HG02588 (cell line): ENCODE measurements at regions not wholly inside any gene's neighbourhood (a gene's known extent, or its start where the extent isn't known, plus 50 kb on each side); places are given as distances from the start of the nearest gene placed in this dataset.
"Not testable (repeated sequence)": the region's sequence is repeated elsewhere in the genome, so short reads cannot be mapped to it uniquely, and the experiment has no call there.

Source experiments
- ATAC-seq: cut with Tn5 transposase; IDR thresholded peaks from one replicate; pipeline ENCODE4 v1.9.1; 2021; ENCODE audit warnings: mild to moderate bottlenecking, moderate library complexity; ENCODE audit not compliant: unreplicated experiment

- ATAC-seq: no peak
These were observed 589.1 kb upstream of the ANO3 start for GRCh38 chr11:25742800-25743199.

GRCh38 chr11:25755381-25755780, 576.5 kb upstream of the ANO3 start:
- ATAC-seq: no peak

DNA sequence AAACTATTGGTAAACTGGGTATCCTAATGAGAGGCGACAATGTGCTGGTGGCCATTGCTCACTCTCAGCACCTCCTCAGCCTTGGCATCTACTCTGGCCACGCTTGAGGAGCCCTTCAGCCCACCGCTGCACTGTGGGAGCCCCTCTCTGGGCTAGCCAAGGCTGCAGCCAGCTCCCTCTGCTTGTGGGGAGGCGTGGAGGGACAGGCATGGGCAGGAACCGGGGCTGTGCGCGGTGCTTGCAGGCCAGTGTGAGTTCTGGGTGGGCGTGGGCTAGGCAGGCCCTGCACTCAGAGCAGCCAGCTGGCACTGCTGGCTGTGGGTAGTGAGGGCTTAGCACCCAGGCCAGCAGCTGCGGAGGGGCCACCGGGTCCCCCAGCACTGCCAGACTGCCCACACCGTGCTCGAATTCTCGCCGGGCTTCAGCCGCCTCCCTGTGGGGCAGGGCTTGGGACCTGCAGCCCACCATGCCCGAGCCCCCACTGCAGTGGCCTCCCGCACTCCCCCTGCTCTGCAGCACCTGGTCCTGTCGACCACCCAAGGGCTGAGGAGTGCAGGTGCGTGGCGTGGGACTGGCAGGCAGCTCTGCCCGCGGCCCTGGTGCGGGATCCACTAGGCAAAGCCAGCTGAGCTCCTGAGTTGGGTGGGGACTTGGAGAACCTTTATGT, 575.9 kb upstream of the ANO3 start:
- ATAC-seq: no peak

GRCh38 chr11:25758145-25758661, 573.7 kb upstream of the ANO3 start:
- ATAC-seq: no peak

- no peak for ATAC-seq
These were observed 565.5 kb upstream of the ANO3 start for GRCh38 chr11:25766332-25767015.

DNA sequence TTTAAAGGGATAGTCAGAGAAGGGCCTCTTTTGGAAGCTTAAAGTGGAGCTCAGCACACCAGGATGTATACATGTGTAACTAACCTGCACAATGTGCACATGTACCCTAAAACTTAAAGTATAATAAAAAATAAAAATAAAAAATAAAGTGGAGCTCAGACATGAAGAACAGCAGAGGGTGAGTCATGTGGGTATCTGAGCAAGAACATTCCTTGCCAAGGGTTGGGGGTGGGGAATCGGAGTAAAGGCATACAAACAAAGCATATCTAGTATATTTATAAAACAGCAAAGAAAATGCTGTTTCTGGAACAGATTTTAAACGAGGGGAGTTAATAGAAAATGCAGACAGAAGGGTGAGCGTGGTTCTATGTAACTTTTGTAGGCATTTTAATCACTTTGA, 562.6 kb upstream of the ANO3 start:
- ATAC-seq: no peak

DNA sequence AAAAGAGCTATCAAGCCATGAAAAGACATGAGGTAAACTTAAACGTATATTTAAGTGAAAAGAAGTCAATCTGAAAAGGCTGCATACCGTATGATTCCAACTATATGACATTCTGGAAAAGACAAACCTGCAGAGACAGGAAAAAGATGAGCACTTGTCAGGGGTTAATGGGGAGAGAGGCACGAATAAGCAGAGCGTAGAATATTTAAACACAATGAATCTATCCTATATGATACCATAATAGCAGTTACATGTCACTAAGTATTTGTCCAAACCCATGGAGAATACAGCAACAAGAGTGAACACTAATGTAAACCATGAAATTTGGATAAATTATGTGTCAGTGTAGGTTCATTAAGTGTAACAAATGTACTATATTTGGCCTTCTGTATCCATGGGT, 560.3 kb upstream of the ANO3 start:
- ATAC-seq: no peak

DNA sequence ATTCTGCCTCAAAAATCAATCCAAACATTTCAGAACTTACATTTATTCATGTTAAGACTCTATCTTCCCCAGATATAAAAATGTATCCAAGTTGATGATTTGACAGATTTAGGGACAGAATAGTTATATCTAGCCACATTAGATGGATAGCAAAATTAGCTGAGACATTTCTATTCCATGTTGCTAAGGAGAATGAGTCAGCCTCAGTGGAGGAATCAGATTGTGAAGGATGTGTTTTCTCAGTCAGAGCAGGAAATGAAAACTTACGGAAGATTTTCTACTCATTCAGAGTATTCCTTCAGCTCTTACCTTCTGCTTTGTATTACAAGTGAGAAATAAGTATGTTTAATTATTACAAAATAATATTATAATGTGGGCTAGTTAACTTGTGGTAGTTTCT, 556.3 kb upstream of the ANO3 start:
- no peak for ATAC-seq

DNA sequence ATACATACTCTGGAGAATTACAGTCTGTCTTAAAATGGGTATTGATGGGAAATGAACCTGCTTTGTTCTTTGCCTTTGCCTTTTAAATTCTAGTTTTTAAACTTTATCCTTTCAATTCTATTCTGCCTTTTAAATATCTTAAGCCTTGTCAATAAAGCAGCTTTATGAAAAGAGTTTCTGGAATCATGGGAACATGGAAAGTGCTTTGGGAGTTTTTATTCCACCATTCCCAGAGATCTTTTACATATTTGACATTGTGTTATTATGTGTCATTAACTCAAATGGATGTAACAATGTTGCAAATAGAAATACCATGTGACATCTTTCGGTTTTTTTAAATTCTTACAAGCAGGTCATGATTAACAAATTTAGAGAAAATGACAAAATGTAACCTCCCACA, 555.7 kb upstream of the ANO3 start:
- ATAC-seq: no peak

- ATAC-seq: no peak
These were observed 554.6 kb upstream of the ANO3 start for GRCh38 chr11:25777343-25777742.

- ATAC-seq: no peak
These were observed 552.9 kb upstream of the ANO3 start for GRCh38 chr11:25779033-25779432.

- ATAC-seq: no peak
These were observed 544.5 kb upstream of the ANO3 start for GRCh38 chr11:25787416-25787815.

DNA sequence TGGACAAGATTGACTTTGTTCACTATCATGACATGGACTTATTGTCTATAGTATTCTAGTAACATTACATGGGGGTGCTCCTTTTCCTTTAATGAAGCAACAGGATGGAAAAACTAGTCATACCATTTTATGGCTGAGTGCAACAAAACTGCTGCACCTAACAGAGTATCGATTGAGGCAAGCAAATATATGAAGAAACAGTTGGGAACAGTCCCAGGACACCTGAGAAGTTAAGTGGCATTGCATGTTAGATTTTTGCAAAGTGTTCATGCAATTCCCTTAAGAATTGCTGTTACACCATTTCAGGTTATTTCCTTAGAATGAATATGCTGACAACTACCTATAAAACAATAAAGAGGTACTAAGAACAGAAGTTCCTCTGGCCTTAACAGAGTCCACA, 541.5 kb upstream of the ANO3 start:
- no peak for ATAC-seq

- ATAC-seq: no peak
These were observed 538.3 kb upstream of the ANO3 start for GRCh38 chr11:25793637-25794036.

GRCh38 chr11:25794804-25795203, 537.1 kb upstream of the ANO3 start:
- no peak for ATAC-seq

- no peak for ATAC-seq
These were observed 515.5 kb upstream of the ANO3 start for GRCh38 chr11:25816411-25816810.

DNA sequence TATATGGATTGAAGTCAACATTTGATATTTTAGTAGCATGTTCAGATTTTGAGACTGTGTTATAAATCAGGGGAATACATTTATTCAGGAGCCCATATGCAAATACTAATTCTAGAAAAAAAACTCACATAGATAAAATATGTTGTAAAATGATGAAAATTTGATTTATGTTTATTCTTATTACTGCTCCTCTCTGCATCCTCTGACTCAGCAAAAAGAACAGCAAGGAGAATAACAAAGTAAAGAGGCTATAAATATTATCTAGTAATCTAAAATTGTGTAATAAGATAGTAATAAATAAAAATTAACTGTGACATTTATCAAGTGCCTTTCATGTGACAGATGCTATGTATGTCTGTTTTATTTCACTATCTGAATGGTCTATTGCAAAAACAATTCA, 507.2 kb upstream of the ANO3 start:
- ATAC-seq: no peak

GRCh38 chr11:25831485-25831884, 500.4 kb upstream of the ANO3 start:
- not testable (repeated sequence) for ATAC-seq

GRCh38 chr11:25838918-25839625, 492.9 kb upstream of the ANO3 start:
- no peak for ATAC-seq

DNA sequence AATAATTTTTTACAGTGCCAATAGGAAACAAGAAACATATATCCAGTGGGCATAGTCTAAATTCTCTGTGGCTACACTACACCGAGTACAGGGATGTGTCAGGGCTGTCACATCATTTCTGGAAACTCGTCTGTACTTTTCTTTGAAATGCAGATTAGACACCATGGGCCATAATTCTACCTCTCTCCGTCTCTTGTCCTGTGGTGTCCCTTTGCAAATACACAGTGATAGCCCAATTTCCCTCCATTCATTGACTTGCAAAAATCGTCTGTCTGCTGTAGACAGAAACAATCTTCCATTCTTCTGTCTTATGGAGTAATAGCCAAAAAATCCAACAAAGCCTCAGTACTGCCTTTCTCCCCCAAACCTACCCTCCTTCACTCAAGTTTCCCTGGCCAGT, 487.1 kb upstream of the ANO3 start:
- no peak for ATAC-seq

DNA sequence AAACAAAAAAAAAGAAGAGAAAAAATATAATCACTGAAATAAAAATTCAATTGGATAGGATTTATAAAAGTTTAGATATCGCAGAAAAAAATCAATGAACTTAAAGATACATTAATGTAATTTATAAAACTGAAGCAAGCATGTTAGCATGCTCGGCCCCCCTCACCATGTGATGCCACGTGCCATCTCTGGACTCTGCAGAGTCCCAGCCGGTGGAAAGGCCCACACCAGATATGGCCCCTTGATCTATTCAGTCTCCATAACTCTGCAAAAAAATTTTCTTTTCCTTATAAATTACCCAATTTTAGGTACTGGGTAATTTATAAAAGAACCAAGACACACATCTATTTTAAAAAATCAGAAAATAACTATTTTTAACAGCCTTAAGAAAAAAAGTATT, 476.0 kb upstream of the ANO3 start:
- ATAC-seq: no peak

- no peak for ATAC-seq
These were observed 472.2 kb upstream of the ANO3 start for GRCh38 chr11:25859776-25860175.
